DMS114 treated with DMSO at 0.1 percent for 48 hours (cell line): ENCODE measurements at regions not wholly inside any gene's neighbourhood (a gene's known extent, or its start where the extent isn't known, plus 50 kb on each side); places are given as distances from the start of the nearest gene placed in this dataset.

Source experiments
- DNase-seq: peaks from one replicate; lab custom pipeline; 2025; ENCODE audit not compliant: unreplicated experiment; lab: John Stamatoyannopoulos, UW

GRCh38 chr5:121299153-121299552 is 552.5 kb upstream of the FTMT start:
- no peak for DNase-seq

- no peak for DNase-seq
Observed at GRCh38 chr5:121304838-121305237, 546.8 kb upstream of the FTMT start.

- DNase-seq: no peak
Observed at GRCh38 chr5:121313886-121314285, 537.8 kb upstream of the FTMT start.

- no peak for DNase-seq
Observed at GRCh38 chr5:121315786-121316185, 535.9 kb upstream of the FTMT start.

GRCh38 chr5:121319292-121319691 is 532.4 kb upstream of the FTMT start:
- no peak for DNase-seq

- no peak for DNase-seq
Observed at GRCh38 chr5:121325930-121326329, 525.8 kb upstream of the FTMT start.

- DNase-seq: no peak
Observed at GRCh38 chr5:121350181-121350930, 501.3 kb upstream of the FTMT start.

- DNase-seq: no peak
Observed at GRCh38 chr5:121366515-121366914, 485.2 kb upstream of the FTMT start.

- no peak for DNase-seq
Observed at GRCh38 chr5:121373371-121373770, 478.3 kb upstream of the FTMT start.

- no peak for DNase-seq
Observed at GRCh38 chr5:121377461-121377860, 474.2 kb upstream of the FTMT start.

- DNase-seq: no peak
Observed at GRCh38 chr5:121378046-121378445, 473.6 kb upstream of the FTMT start.

- DNase-seq: no peak
Observed at GRCh38 chr5:121378559-121379359, 472.9 kb upstream of the FTMT start.

GRCh38 chr5:121380066-121380465 is 471.6 kb upstream of the FTMT start:
- no peak for DNase-seq

GRCh38 chr5:121384359-121384758 is 467.3 kb upstream of the FTMT start:
- DNase-seq: no peak

GRCh38 chr5:121386334-121386733 is 465.3 kb upstream of the FTMT start:
- no peak for DNase-seq

- DNase-seq: no peak
Observed at GRCh38 chr5:121396716-121397115, 455.0 kb upstream of the FTMT start.

GRCh38 chr5:121399879-121400278 is 451.8 kb upstream of the FTMT start:
- no peak for DNase-seq

- DNase-seq: no peak
Observed at GRCh38 chr5:121408778-121409177, 442.9 kb upstream of the FTMT start.

GRCh38 chr5:121415270-121415669 is 436.4 kb upstream of the FTMT start:
- DNase-seq: no peak

GRCh38 chr5:121421646-121422045 is 430.0 kb upstream of the FTMT start:
- DNase-seq: no peak

GRCh38 chr5:121424976-121425375 is 426.7 kb upstream of the FTMT start:
- no peak for DNase-seq

- no peak for DNase-seq
Observed at GRCh38 chr5:121426153-121426552, 425.5 kb upstream of the FTMT start.
